Fibroblast of peridontal ligament (primary cell): ENCODE measurements at regions not wholly inside any gene's neighbourhood (a gene's known extent, or its start where the extent isn't known, plus 50 kb on each side); places are given as distances from the start of the nearest gene placed in this dataset.
"Not testable (repeated sequence)": the region's sequence is repeated elsewhere in the genome, so short reads cannot be mapped to it uniquely, and the experiment has no call there.

Source experiments
- DNase-seq: peaks from one replicate; pipeline ENCODE4 v3.0.0-alpha.2; 2010; ENCODE audit errors: extremely low read depth

DNA sequence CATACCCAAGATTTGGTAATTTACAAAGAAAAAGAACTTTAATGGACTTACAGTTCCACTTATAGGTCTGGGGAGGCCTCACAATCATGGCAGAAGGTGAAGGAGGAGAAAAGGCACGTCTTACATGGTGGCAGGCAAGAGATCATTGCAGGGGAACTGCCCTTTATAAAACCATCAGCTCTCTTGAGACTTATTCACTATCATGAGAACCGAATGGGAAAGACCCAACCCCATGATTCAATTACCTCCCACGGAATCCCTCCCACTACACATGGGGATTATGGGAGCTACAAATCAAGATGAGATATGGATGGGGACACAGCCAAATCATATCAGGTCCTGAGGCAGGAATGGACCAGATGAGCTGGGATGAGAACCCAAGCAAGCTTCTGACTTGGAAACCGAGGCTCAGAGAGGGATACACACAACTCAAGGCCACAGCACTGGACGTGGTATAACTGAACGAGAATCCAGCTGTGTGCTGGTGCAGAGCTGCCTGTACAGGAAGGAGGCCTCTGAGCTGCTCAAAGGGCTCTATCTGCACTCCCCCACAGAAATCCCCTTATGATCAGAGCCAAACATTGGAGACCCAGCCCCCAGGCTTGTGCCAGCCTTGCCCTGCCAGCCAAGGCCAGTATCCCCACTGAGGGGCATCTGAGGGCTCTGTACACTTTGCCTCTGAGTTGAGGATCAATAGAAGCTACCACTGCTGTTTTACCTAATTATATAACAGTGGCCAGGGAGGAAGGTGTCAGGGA, 137.8 kb downstream of the CEBPB start:
- DNase-seq, result no peak

- no peak for DNase-seq
These were observed 138.6 kb downstream of the CEBPB start for GRCh38 chr20:50328996-50329898.

DNA sequence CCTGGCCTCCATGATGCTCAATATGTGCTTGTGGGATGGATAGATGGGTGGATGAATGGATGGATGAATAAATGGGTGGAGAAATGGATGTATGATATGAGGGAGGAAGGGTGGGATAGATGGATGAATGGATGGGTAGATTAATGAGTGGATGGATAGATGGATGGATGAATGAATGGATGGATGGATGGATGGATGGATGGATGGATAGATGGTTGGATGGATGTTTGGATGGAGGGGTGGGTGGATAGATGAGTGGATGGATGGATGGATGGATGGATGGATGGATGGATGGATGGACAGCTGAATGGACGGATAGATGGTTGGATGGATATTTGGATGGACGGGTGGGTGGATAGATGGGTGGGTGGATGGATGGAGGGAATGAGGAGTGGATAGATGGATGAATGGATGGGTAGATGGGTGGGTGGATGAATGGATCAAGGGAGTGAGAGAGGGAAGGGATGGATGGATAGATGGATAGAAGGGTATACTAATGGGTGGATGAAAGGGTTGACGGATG, 139.4 kb downstream of the CEBPB start:
- no peak for DNase-seq

DNA sequence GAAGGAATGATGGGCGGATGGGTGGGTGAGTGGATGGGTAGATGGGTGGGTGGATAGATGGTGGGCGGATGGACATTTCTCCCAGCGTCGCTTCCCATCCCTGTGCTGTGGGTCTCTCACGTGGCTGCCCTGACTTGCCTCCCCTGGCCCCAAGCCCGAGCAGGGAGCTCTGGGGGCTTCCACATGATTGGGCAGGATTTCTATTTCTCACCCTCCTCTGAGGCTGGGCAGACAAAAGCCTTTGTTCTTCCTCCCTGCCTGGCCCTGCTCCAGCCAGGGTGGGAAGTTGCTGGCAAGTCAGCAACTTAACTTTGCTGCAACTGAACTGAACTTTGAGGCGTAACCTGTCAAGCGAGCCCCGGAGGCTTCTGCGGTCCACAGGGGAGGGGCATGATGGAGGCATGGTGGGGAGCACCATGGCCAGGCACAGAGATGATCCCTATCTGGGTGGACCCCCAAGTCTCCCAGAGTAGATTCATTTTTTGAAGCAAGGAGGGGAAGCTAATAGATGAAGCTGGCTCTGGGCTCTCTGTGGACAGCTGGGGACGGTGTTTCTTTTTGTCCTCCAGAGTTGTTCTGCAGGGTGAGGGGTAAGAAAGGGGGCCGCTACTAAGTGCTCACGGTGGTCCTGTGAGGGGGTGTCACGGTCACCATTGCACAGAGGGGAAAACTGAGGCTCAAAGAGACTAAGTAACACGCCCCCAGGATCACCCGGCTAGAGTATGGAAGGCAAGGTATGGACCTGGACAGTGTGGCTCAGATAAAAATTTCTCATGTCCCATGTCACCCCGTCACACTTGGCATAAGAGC, 140.1 kb downstream of the CEBPB start:
- no peak for DNase-seq

- DNase-seq, result no peak
These were observed 141.1 kb downstream of the CEBPB start for GRCh38 chr20:50331469-50332363.

- DNase-seq, result no peak
These were observed 141.9 kb downstream of the CEBPB start for GRCh38 chr20:50332491-50332980.

- no peak for DNase-seq
These were observed 142.6 kb downstream of the CEBPB start for GRCh38 chr20:50333131-50333670.

DNA sequence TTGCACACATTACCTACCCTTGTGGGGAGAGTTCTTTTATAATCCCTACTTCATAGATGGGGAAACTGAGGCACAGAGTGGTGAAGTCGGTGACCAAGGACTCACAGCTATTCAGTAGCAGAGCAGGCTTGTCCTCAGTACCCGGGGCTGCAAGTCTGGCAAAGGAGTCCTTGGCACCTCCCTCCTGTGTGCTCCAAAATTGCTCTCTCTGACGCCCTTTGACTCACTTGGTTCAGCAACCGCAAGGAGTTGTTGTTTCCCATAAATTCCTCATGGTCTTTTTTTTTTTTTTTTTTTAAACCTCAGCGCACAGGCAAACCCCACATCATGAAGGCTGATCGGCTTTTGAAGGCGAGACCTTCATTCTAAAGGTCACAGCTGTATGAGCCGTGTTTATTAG, 143.2 kb downstream of the CEBPB start:
- DNase-seq, result peak; percentile 94

- DNase-seq, result not testable (repeated sequence)
These were observed 143.9 kb downstream of the CEBPB start for GRCh38 chr20:50334512-50334911.

GRCh38 chr20:50335105-50335504, 144.5 kb downstream of the CEBPB start:
- DNase-seq, result peak; percentile 23

- peak; percentile 66 for DNase-seq
These were observed 145.2 kb downstream of the CEBPB start for GRCh38 chr20:50335866-50336265.

DNA sequence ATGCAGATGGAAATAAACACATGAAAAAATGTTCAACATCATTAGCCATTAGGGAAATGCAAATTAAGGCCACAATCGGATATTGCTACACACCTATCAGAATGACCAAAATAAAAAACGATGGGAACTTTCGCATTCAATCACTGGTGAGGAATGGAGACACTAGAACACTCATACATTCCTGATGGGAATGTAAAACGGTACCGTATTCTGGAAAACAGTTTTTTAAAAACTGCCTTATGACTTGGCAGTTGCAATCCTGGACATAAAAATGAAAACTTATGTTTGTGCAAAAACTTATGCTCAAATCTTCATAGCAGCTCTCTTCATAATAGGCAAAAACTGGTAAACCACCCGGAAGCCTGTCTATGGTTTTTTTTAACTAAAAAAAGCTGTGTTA, 146.0 kb downstream of the CEBPB start:
- peak; percentile 70 for DNase-seq

- DNase-seq, result no peak
These were observed 147.2 kb downstream of the CEBPB start for GRCh38 chr20:50337521-50338466.

- peak; percentile 38 for DNase-seq
These were observed 148.1 kb downstream of the CEBPB start for GRCh38 chr20:50338479-50339391.

DNA sequence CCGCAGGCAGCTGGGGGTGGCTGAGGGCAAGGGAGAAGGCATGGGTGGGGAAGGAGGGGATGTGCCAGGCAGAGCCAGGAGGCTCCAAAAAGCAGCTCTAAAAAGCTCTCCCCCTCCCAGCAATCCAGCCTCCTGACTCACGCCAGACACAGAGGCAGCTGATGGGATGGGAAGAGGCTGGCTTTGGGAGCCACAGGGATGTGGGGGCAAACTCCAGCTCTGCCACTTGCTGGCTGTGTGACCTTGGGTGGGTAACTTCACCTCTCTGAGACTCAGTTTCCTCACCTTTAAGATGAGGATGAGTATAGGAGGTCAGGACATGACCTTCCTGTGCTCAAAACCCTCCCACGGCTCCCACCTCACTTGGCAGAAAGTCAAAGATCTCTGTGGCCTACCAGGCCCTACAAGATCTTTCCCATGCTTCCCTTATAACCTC, 148.9 kb downstream of the CEBPB start:
- peak; percentile 69 for DNase-seq

- DNase-seq, result no peak
These were observed 149.9 kb downstream of the CEBPB start for GRCh38 chr20:50340541-50340940.

- no peak for DNase-seq
These were observed 150.4 kb downstream of the CEBPB start for GRCh38 chr20:50341050-50341449.
